RWPE2 (cell line): ENCODE measurements at regions not wholly inside any gene's neighbourhood (a gene's known extent, or its start where the extent isn't known, plus 50 kb on each side); places are given as distances from the start of the nearest gene placed in this dataset.
"Not testable (repeated sequence)": the region's sequence is repeated elsewhere in the genome, so short reads cannot be mapped to it uniquely, and the experiment has no call there.

Experiments used
- ATAC-seq: fragments of 200-7000 bp; cut with Tn5 transposase; 3 replicates; pipeline ENCODE4 v1.9.1; 2021; ENCODE audit warnings: low read depth
- DNase-seq: peaks from one replicate; pipeline ENCODE4 v3.0.0-alpha.2; 2020; ENCODE audit warnings: low spot score
- H3K27ac ChIP-seq: fragments of 450-650 bp; 2 replicates; pipeline ENCODE4 v1.5.1; 2017; ENCODE audit warnings: mild to moderate bottlenecking; ENCODE audit not compliant: poor library complexity, severe bottlenecking
- H3K27me3 ChIP-seq: fragments of 250-450 bp; sonication (Bioruptor Pico); 2 replicates; pipeline ENCODE4 v1.5.1; 2021; ENCODE audit warnings: mild to moderate bottlenecking, moderate library complexity; ENCODE audit not compliant: insufficient read depth, poor library complexity, severe bottlenecking
- H3K36me3 ChIP-seq: fragments of 250-450 bp; sonication (Bioruptor Pico); 2 replicates; pipeline ENCODE4 v1.5.1; 2020; ENCODE audit warnings: low read depth, mild to moderate bottlenecking, moderate library complexity
- H3K4me1 ChIP-seq: fragments of 250-450 bp; sonication (Bioruptor Pico); 2 replicates; pipeline ENCODE4 v1.5.1; 2021; ENCODE audit warnings: mild to moderate bottlenecking, moderate library complexity; ENCODE audit not compliant: insufficient read depth, poor library complexity, severe bottlenecking
- H3K4me3 ChIP-seq: fragments of 250-450 bp; sonication (Bioruptor Pico); 2 replicates; pipeline ENCODE4 v1.5.1; 2021; ENCODE audit warnings: mild to moderate bottlenecking, moderate library complexity; ENCODE audit not compliant: severe bottlenecking
- H3K9me3 ChIP-seq: fragments of 250-450 bp; sonication (Bioruptor Pico); 2 replicates; pipeline ENCODE4 v1.5.1; 2021; ENCODE audit warnings: mild to moderate bottlenecking, moderate library complexity; ENCODE audit not compliant: severe bottlenecking
- TF ChIP-seq, protein P1 (sequence below): fragments of 450-650 bp; IDR thresholded peaks from one replicate; pipeline ENCODE4 v1.5.1; 2017; ENCODE audit warnings: mild to moderate bottlenecking, moderate library complexity; ENCODE audit not compliant: poor library complexity, severe bottlenecking

GRCh38 chr6:112683926-112684325 lies 336.8 kb downstream of the RFPL4B start:
- peak; percentile 73 for ATAC-seq
- H3K27me3 ChIP-seq = no peaks in the 10 kb centered on the region
- H3K27ac ChIP-seq = peak overlapping the region; percentile 33
- H3K4me3 ChIP-seq = no peak overlapping the region
- no peak for DNase-seq
- H3K9me3 ChIP-seq = no peaks in the 10 kb centered on the region
- no peaks in the 10 kb centered on the region for H3K36me3 ChIP-seq
- peaks cover 39% of the 10 kb centered on the region for H3K4me1 ChIP-seq
- TF ChIP-seq, protein P1, sequence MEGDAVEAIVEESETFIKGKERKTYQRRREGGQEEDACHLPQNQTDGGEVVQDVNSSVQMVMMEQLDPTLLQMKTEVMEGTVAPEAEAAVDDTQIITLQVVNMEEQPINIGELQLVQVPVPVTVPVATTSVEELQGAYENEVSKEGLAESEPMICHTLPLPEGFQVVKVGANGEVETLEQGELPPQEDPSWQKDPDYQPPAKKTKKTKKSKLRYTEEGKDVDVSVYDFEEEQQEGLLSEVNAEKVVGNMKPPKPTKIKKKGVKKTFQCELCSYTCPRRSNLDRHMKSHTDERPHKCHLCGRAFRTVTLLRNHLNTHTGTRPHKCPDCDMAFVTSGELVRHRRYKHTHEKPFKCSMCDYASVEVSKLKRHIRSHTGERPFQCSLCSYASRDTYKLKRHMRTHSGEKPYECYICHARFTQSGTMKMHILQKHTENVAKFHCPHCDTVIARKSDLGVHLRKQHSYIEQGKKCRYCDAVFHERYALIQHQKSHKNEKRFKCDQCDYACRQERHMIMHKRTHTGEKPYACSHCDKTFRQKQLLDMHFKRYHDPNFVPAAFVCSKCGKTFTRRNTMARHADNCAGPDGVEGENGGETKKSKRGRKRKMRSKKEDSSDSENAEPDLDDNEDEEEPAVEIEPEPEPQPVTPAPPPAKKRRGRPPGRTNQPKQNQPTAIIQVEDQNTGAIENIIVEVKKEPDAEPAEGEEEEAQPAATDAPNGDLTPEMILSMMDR = no peak

DNA sequence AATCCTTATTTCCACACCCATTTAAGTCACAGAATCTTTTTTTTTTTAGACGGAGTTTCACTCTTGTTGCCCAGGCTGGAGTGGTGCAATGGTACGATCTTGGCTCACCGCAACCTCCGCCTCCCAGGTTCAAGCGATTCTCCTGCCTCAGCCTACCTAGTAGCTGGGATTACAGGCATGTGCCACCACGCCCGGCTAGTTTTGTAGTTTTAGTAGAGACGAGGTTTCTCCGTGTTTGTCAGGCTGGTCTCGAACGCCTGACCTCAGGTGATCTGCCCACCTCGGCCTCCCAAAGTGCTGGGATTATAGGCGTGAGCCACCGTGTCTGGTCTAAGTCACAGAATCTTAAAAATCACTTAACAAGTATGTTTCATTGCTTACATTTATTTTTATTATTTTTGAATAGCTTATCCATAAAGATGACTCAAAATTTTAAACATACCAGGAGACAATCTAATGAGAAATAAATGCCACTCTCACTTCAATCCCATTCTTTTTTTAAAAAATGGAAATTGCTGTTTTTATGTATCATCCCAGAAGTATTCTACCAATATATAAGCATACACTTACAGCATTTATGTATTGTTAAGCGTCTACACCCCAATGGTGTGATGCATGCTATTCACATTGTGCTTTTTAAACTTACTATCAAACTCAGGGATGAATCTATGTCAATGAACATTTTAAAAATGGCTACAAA lies 338.5 kb downstream of the RFPL4B start:
- H3K36me3 ChIP-seq, ATAC-seq, H3K27me3 ChIP-seq, H3K27ac ChIP-seq, DNase-seq, H3K9me3 ChIP-seq, H3K4me3 ChIP-seq: not testable (repeated sequence)
- peaks cover 37% of the 10 kb centered on the region for H3K4me1 ChIP-seq

DNA sequence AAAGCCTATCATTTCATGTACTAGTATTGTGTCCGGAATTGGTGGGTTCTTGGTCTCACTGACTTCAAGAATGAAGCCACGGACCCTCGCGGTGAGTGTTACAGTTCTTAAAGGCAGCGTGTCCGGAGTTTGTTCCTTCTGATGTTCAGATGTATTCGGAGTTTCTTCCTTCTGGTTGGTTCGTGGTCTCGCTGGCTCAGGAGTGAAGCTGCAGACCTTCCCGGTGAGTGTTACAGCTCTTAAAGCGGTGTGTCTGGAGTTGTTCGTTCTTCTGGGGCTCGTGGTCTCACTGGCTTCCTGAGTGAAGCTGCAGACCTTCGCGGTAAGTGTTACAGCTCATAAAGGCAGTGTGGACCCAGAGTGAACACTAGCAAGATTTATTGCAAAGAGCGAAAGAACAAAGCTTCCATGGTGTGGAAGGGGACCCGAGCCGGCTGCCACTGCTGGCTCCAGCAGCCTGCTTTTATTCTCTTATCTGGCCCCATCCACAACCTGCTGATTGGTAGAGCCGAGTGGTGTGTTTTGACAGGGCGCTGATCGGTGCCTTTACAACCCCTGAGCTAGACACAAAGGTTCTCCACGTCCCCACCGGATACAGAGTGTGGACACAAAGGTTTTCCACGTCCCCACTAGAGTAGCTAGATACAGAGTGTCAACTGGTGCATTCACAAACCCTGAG lies 341.5 kb downstream of the RFPL4B start:
- DNase-seq, H3K4me3 ChIP-seq, H3K36me3 ChIP-seq, H3K27ac ChIP-seq, H3K27me3 ChIP-seq, ATAC-seq, H3K9me3 ChIP-seq: not testable (repeated sequence)
- peaks cover 31% of the 10 kb centered on the region for H3K4me1 ChIP-seq

- ATAC-seq = not testable (repeated sequence)
Measured at GRCh38 chr6:112689183-112689858, 342.2 kb downstream of the RFPL4B start.

DNA sequence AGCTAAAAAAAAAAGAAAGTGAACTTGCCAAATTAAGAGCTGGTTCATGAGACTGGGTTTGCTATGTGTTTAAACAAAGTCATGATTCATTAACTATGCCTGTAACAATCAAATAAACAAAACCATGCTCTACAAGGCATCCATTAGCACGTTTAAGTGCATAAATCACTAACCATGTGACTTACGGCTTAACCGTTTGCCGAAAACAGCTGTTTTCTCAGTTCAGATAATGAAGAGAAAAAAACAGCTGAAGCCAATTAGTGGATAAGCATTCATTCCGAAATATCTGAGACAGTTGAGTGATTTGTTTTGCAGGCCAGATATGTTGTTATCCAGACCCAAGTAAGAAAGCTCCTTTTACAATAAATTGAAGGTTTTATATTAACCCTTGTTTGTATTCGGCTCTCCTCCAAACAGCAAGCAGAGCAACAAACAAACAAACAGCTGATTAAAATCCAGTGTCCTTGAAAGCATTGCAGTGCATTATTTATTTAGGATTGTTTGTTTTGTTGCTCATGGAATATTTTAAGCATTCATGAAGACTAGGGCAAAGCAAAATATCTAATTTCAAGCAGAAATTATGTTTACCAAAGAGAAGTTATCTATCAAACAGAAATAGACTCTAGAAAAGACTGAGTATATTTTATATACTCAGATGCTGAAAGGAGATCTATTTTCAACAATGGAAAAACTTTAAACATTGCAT lies 343.5 kb downstream of the RFPL4B start:
- Histone ChIP-seq H3K9me3 (no peaks in the 10 kb centered on the region), H3K4me3 (no peak overlapping the region), H3K36me3 (no peaks in the 10 kb centered on the region), H3K27ac (peak overlapping the region; percentile 63), H3K4me1 (peaks cover 21% of the 10 kb centered on the region), H3K27me3 (no peaks in the 10 kb centered on the region)
- no peak for DNase-seq
- TF ChIP-seq, protein P1 = no peak
- ATAC-seq = peak; percentile 31; the same call in 1 of the 3 replicates

More at GRCh38 chr6:112689183-112689858, 342.2 kb downstream of the RFPL4B start:
- H3K27ac ChIP-seq, DNase-seq, H3K36me3 ChIP-seq, H3K4me3 ChIP-seq, H3K27me3 ChIP-seq, H3K9me3 ChIP-seq: not testable (repeated sequence)
- H3K4me1 ChIP-seq = peaks cover 24% of the 10 kb centered on the region

DNA sequence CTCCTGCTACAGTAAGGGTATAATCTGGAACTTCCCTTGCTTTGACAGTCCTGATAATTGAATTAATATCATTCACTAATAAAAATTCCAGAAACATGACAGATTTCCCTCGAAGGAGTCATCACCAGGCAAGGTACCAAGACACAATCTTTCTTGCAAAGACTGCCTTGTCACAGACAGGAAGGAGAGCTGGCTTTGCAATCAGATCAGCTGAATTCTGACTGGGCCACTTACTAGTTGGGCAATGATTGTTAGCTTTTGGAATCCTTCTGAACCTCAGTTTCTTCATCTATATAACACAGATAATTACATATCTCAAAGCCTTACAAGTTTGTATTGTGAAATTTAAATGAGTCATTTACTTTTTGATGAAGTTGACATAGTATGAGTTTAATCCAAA lies 344.2 kb downstream of the RFPL4B start:
- H3K27me3 ChIP-seq = no peaks in the 10 kb centered on the region
- H3K4me3 ChIP-seq = no peak overlapping the region
- H3K36me3 ChIP-seq = no peaks in the 10 kb centered on the region
- TF ChIP-seq, protein P1 = no peak
- ATAC-seq (peak; percentile 95), DNase-seq (no peak)
- no peaks in the 10 kb centered on the region for H3K9me3 ChIP-seq
- H3K27ac ChIP-seq = peak overlapping the region; percentile 63
- peaks cover 21% of the 10 kb centered on the region for H3K4me1 ChIP-seq
